HG03159 (cell line): ENCODE measurements at regions not wholly inside any gene's neighbourhood (a gene's known extent, or its start where the extent isn't known, plus 50 kb on each side); places are given as distances from the start of the nearest gene placed in this dataset.
"Not testable (repeated sequence)": the region's sequence is repeated elsewhere in the genome, so short reads cannot be mapped to it uniquely, and the experiment has no call there.

Experiments used
- ATAC-seq: cut with Tn5 transposase; IDR thresholded peaks from one replicate; pipeline ENCODE4 v1.9.1; 2021; ENCODE audit warnings: mild to moderate bottlenecking, moderate library complexity; ENCODE audit not compliant: unreplicated experiment

GRCh38 chr4:131724847-131725246 is 1424.2 kb upstream of the PCDH10 start:
- ATAC-seq = not testable (repeated sequence)

- ATAC-seq = not testable (repeated sequence)
Measured at GRCh38 chr4:131725521-131725920, 1423.6 kb upstream of the PCDH10 start.

- not testable (repeated sequence) for ATAC-seq
Measured at GRCh38 chr4:131726940-131727339, 1422.2 kb upstream of the PCDH10 start.

GRCh38 chr4:131727418-131727817 is 1421.7 kb upstream of the PCDH10 start:
- not testable (repeated sequence) for ATAC-seq

- ATAC-seq = not testable (repeated sequence)
Measured at GRCh38 chr4:131729205-131729604, 1419.9 kb upstream of the PCDH10 start.

- not testable (repeated sequence) for ATAC-seq
Measured at GRCh38 chr4:131729716-131730398, 1419.2 kb upstream of the PCDH10 start.

- ATAC-seq = not testable (repeated sequence)
Measured at GRCh38 chr4:131730574-131730973, 1418.5 kb upstream of the PCDH10 start.

GRCh38 chr4:131732034-131732630 is 1417.0 kb upstream of the PCDH10 start:
- not testable (repeated sequence) for ATAC-seq

GRCh38 chr4:131734321-131734720 is 1414.8 kb upstream of the PCDH10 start:
- ATAC-seq = not testable (repeated sequence)

- ATAC-seq = not testable (repeated sequence)
Measured at GRCh38 chr4:131734851-131735385, 1414.2 kb upstream of the PCDH10 start.

GRCh38 chr4:131738991-131739390 is 1410.1 kb upstream of the PCDH10 start:
- not testable (repeated sequence) for ATAC-seq

- not testable (repeated sequence) for ATAC-seq
Measured at GRCh38 chr4:131741836-131742235, 1407.3 kb upstream of the PCDH10 start.

GRCh38 chr4:131742536-131743205 is 1406.4 kb upstream of the PCDH10 start:
- ATAC-seq = not testable (repeated sequence)

GRCh38 chr4:131743348-131743747 is 1405.7 kb upstream of the PCDH10 start:
- not testable (repeated sequence) for ATAC-seq

- not testable (repeated sequence) for ATAC-seq
Measured at GRCh38 chr4:131747203-131747602, 1401.9 kb upstream of the PCDH10 start.

- ATAC-seq = not testable (repeated sequence)
Measured at GRCh38 chr4:131749224-131749623, 1399.9 kb upstream of the PCDH10 start.

- not testable (repeated sequence) for ATAC-seq
Measured at GRCh38 chr4:131750006-131750405, 1399.1 kb upstream of the PCDH10 start.

GRCh38 chr4:131750469-131750868 is 1398.6 kb upstream of the PCDH10 start:
- not testable (repeated sequence) for ATAC-seq

GRCh38 chr4:131762234-131762633 is 1386.9 kb upstream of the PCDH10 start:
- not testable (repeated sequence) for ATAC-seq

- ATAC-seq = no peak
Measured at GRCh38 chr4:131764730-131765129, 1384.4 kb upstream of the PCDH10 start.

GRCh38 chr4:131774382-131774781 is 1374.7 kb upstream of the PCDH10 start:
- not testable (repeated sequence) for ATAC-seq
